BLaER1 treated with 17β-estradiol and CSF1 and Interleukin-3, amounts not matched to agents 10 nM and 100 nM (cell line): ENCODE measurements at regions not wholly inside any gene's neighbourhood (a gene's known extent, or its start where the extent isn't known, plus 50 kb on each side); places are given as distances from the start of the nearest gene placed in this dataset.

Source experiments
- H3K27ac ChIP-seq, 11 experiments: shearing (Covaris generic); formaldehyde crosslinking; 2 replicates each; pipeline ENCODE4 v1.8.1; 2022
- H3K27me3 ChIP-seq, 11 experiments: shearing (Covaris generic); formaldehyde crosslinking; 2 replicates each; pipeline ENCODE4 v1.8.1; 2022
- H3K36me3 ChIP-seq, 11 experiments: shearing (Covaris generic); formaldehyde crosslinking; 2 replicates each; pipeline ENCODE4 v1.8.1; 2022
- H3K4me1 ChIP-seq, 10 experiments: shearing (Covaris generic); formaldehyde crosslinking; 2 replicates each; pipeline ENCODE4 v1.8.1; 2022
- H3K4me2 ChIP-seq, 11 experiments: shearing (Covaris generic); formaldehyde crosslinking; 2 replicates each; pipeline ENCODE4 v1.8.1; 2022
- H3K4me3 ChIP-seq, 10 experiments: shearing (Covaris generic); formaldehyde crosslinking; 2 replicates each; pipeline ENCODE4 v1.8.1; 2022
- H3K9ac ChIP-seq, 11 experiments: shearing (Covaris generic); formaldehyde crosslinking; 2 replicates each; pipeline ENCODE4 v1.8.1; 2022
- H3K9me3 ChIP-seq, 11 experiments: shearing (Covaris generic); formaldehyde crosslinking; replicated peaks in 1 of 11; 2 replicates each; pipeline ENCODE4 v1.8.1; 2022
- H4K20me1 ChIP-seq, 11 experiments: shearing (Covaris generic); formaldehyde crosslinking; 2 replicates each; pipeline ENCODE4 v1.8.1; 2022
- Cebpa-rat ChIP-seq, 11 experiments: shearing (Covaris generic); IDR thresholded peaks; 2 replicates each; pipeline ENCODE4 v1.8.1; 2022

- H3K36me3 ChIP-seq = no peaks in the 10 kb centered on the region
- peaks cover 0 to 13% (median 0%) of the 10 kb centered on the region in 11 experiments; a peak in 1 of 22 replicates for H3K9me3 ChIP-seq
- no peak overlapping the region for H3K4me3 ChIP-seq
- no peak overlapping the region for H3K9ac ChIP-seq
- H3K4me2 ChIP-seq = no peak overlapping the region
- H4K20me1 ChIP-seq = no peaks in the 10 kb centered on the region; a peak in 1 of 22 replicates
- H3K27me3 ChIP-seq = peaks cover 78 to 95% (median 92%) of the 10 kb centered on the region in 11 experiments
- no peak overlapping the region for H3K27ac ChIP-seq
- H3K4me1 ChIP-seq = peaks cover 0 to 11% (median 0%) of the 10 kb centered on the region in 10 experiments; a peak in 7 of 20 replicates
- no peak for TF ChIP-seq Cebpa-rat (IDR thresholded peaks at IDR 0.05)
Measured at GRCh38 chrX:12002876-12003275, 135.4 kb upstream of the FRMPD4 start.

- Histone ChIP-seq H3K27ac (peak overlapping the region in 2 of 11 experiments; percentile 7 to 16; a peak in 2 of 22 replicates), H3K9me3 (peaks cover 0 to 15% (median 0%) of the 10 kb centered on the region in 11 experiments; a peak in 2 of 22 replicates), H3K4me3 (no peak overlapping the region), H3K36me3 (no peaks in the 10 kb centered on the region), H3K4me2 (peak overlapping the region in 5 of 11 experiments; percentile 10 to 67 (median 13); a peak in 7 of 22 replicates), H3K27me3 (peaks cover 55 to 93% (median 86%) of the 10 kb centered on the region in 11 experiments), H3K4me1 (peaks cover 0 to 19% (median 0%) of the 10 kb centered on the region in 10 experiments; a peak in 8 of 20 replicates), H3K9ac (no peak overlapping the region), H4K20me1 (no peaks in the 10 kb centered on the region; a peak in 1 of 22 replicates)
- TF ChIP-seq Cebpa-rat (IDR thresholded peaks at IDR 0.05) = no peak
Measured at GRCh38 chrX:12007881-12008280, 130.4 kb upstream of the FRMPD4 start.

- TF ChIP-seq Cebpa-rat (IDR thresholded peaks at IDR 0.05) = no peak
- no peaks in the 10 kb centered on the region for H3K36me3 ChIP-seq
- H3K4me3 ChIP-seq = no peak overlapping the region
- H3K27ac ChIP-seq = no peak overlapping the region
- no peaks in the 10 kb centered on the region; a peak in 1 of 22 replicates for H4K20me1 ChIP-seq
- no peak overlapping the region for H3K9ac ChIP-seq
- peaks cover 0 to 19% (median 0%) of the 10 kb centered on the region in 10 experiments; a peak in 8 of 20 replicates for H3K4me1 ChIP-seq
- peaks cover 65 to 97% (median 91%) of the 10 kb centered on the region in 11 experiments for H3K27me3 ChIP-seq
- no peak overlapping the region for H3K4me2 ChIP-seq
- H3K9me3 ChIP-seq = peaks cover 0 to 15% (median 0%) of the 10 kb centered on the region in 11 experiments; a peak in 2 of 22 replicates
Measured at GRCh38 chrX:12010436-12010835, 127.8 kb upstream of the FRMPD4 start.

GRCh38 chrX:12011075-12011474, 127.2 kb upstream of the FRMPD4 start:
- H3K9me3 ChIP-seq = peaks cover 0 to 15% (median 0%) of the 10 kb centered on the region in 11 experiments; a peak in 2 of 22 replicates

GRCh38 chrX:12013211-12013618, 125.1 kb upstream of the FRMPD4 start:
- Histone ChIP-seq H3K9ac (no peak overlapping the region), H3K27ac (no peak overlapping the region), H4K20me1 (no peaks in the 10 kb centered on the region), H3K4me1 (peaks cover 0 to 5% (median 0%) of the 10 kb centered on the region in 10 experiments; a peak in 6 of 20 replicates), H3K36me3 (no peaks in the 10 kb centered on the region), H3K4me3 (no peak overlapping the region), H3K4me2 (no peak overlapping the region), H3K9me3 (no peaks in the 10 kb centered on the region; a peak in 2 of 22 replicates), H3K27me3 (peaks cover 66 to 100% (median 92%) of the 10 kb centered on the region in 11 experiments)
- TF ChIP-seq Cebpa-rat (IDR thresholded peaks at IDR 0.05) = no peak

More at GRCh38 chrX:12011075-12011474, 127.2 kb upstream of the FRMPD4 start:
- H3K4me1 ChIP-seq = peaks cover 0 to 19% (median 0%) of the 10 kb centered on the region in 10 experiments; a peak in 8 of 20 replicates
- no peak overlapping the region for H3K27ac ChIP-seq
- TF ChIP-seq Cebpa-rat (IDR thresholded peaks at IDR 0.05) = no peak
- peaks cover 71 to 100% (median 92%) of the 10 kb centered on the region in 11 experiments for H3K27me3 ChIP-seq
- no peak overlapping the region for H3K9ac ChIP-seq
- H3K4me3 ChIP-seq = no peak overlapping the region
- no peak overlapping the region for H3K4me2 ChIP-seq
- no peaks in the 10 kb centered on the region; a peak in 1 of 22 replicates for H4K20me1 ChIP-seq
- H3K36me3 ChIP-seq = no peaks in the 10 kb centered on the region

GRCh38 chrX:12021698-12022097, 116.6 kb upstream of the FRMPD4 start:
- Histone ChIP-seq H3K4me2 (no peak overlapping the region), H3K27me3 (peaks cover 86 to 100% (median 99%) of the 10 kb centered on the region in 11 experiments)
- TF ChIP-seq Cebpa-rat (IDR thresholded peaks at IDR 0.05) = no peak

GRCh38 chrX:12026481-12026880, 111.8 kb upstream of the FRMPD4 start:
- Histone ChIP-seq H3K9me3 (no peaks in the 10 kb centered on the region), H3K4me2 (no peak overlapping the region), H3K27me3 (peaks cover 84 to 100% (median 100%) of the 10 kb centered on the region in 11 experiments), H3K4me3 (no peak overlapping the region), H3K27ac (no peak overlapping the region), H3K36me3 (no peaks in the 10 kb centered on the region), H3K4me1 (no peaks in the 10 kb centered on the region), H4K20me1 (no peaks in the 10 kb centered on the region; a peak in 2 of 22 replicates), H3K9ac (no peak overlapping the region)
- no peak for TF ChIP-seq Cebpa-rat (IDR thresholded peaks at IDR 0.05)

More at GRCh38 chrX:12021698-12022097, 116.6 kb upstream of the FRMPD4 start:
- no peaks in the 10 kb centered on the region for H3K4me1 ChIP-seq
- no peak overlapping the region for H3K27ac ChIP-seq
- H4K20me1 ChIP-seq = no peaks in the 10 kb centered on the region; a peak in 2 of 22 replicates
- H3K9me3 ChIP-seq = no peaks in the 10 kb centered on the region
- no peak overlapping the region for H3K9ac ChIP-seq
- H3K36me3 ChIP-seq = no peaks in the 10 kb centered on the region
- H3K4me3 ChIP-seq = no peak overlapping the region

GRCh38 chrX:12032082-12032481, 106.2 kb upstream of the FRMPD4 start:
- peaks cover 74 to 100% (median 96%) of the 10 kb centered on the region in 11 experiments for H3K27me3 ChIP-seq

GRCh38 chrX:12034741-12035140, 103.5 kb upstream of the FRMPD4 start:
- Histone ChIP-seq H3K27ac (no peak overlapping the region), H3K4me1 (no peaks in the 10 kb centered on the region)

More at GRCh38 chrX:12032082-12032481, 106.2 kb upstream of the FRMPD4 start:
- H3K9ac ChIP-seq = no peak overlapping the region
- H3K4me2 ChIP-seq = no peak overlapping the region
- no peak overlapping the region for H3K4me3 ChIP-seq
- no peaks in the 10 kb centered on the region for H3K9me3 ChIP-seq
- no peaks in the 10 kb centered on the region for H3K4me1 ChIP-seq
- no peaks in the 10 kb centered on the region for H4K20me1 ChIP-seq
- TF ChIP-seq Cebpa-rat (IDR thresholded peaks at IDR 0.05) = no peak
- no peaks in the 10 kb centered on the region for H3K36me3 ChIP-seq
- H3K27ac ChIP-seq = no peak overlapping the region

More at GRCh38 chrX:12034741-12035140, 103.5 kb upstream of the FRMPD4 start:
- H3K9ac ChIP-seq = no peak overlapping the region
- H3K36me3 ChIP-seq = no peaks in the 10 kb centered on the region
- TF ChIP-seq Cebpa-rat (IDR thresholded peaks at IDR 0.05) = no peak
- H3K4me3 ChIP-seq = no peak overlapping the region
- H3K9me3 ChIP-seq = no peaks in the 10 kb centered on the region
- no peak overlapping the region for H3K4me2 ChIP-seq
- H3K27me3 ChIP-seq = peaks cover 59 to 99% (median 91%) of the 10 kb centered on the region in 11 experiments
- no peaks in the 10 kb centered on the region for H4K20me1 ChIP-seq
